Activated T-cell treated with anti-CD3 and anti-CD28 coated beads for 4 hours (primary cell): ENCODE measurements at regions not wholly inside any gene's neighbourhood (a gene's known extent, or its start where the extent isn't known, plus 50 kb on each side); places are given as distances from the start of the nearest gene placed in this dataset.
"Not testable (repeated sequence)": the region's sequence is repeated elsewhere in the genome, so short reads cannot be mapped to it uniquely, and the experiment has no call there.

ENCODE experiments used
- DNase-seq: peaks from one replicate; pipeline ENCODE4 v3.0.0-alpha.2; 2020

DNA sequence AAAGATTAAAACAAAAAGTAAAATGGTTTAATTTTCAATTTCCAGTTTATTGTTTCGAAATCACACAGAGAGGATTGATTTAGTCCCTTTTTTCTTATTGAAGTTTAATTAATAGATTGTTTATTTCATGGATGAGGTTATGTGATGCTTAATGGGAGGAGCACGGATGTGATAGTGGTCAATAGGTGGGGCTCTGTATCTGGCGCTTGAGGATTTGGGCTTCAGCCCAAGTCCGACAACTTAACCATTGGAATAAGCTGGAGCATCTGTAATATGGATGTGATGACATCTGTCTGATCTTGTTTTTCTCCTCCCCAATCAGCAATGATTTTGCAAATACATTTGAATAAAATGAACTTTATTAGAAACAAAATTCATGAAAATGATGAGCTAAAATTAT, 169.2 kb downstream of the LYPLAL1 start:
- DNase-seq, result no peak

DNA sequence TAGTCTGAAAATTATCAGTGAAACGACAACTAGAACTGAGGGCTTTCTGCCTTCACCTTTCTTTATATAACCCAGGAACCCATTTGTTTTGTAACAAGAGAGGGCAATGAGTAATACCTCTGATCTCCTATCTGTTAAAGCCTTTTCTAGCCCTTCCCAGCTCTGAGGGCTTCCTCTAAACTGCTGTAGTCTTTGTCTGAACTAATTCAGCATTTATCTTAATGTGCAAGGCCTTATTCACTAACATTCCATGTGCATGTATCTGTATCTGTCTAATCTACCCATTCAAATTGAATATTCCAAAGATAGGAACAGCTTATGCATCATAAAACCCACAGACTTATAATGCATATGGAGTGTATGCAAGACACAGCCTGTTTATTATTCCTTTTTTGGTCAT, 167.1 kb downstream of the LYPLAL1 start:
- DNase-seq, result no peak

DNA sequence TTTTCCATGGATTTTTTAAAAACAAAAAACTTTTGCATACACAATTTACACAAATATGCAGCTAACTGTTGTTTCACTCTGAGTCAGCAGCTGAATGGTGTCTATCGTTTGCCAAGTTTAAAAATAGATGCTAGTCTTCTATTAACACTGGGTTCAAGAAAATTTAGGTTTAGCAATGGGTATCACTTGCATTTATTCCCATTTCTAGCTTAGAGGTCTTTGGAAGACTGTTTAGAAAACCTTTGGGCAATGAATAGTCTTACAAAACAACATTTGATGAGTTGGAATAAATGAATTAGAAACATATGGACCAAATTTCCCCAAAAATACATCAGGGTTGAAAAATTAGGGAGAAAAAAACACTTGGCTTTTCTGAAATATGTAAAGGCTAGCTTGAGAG, 165.8 kb downstream of the LYPLAL1 start:
- no peak for DNase-seq

DNA sequence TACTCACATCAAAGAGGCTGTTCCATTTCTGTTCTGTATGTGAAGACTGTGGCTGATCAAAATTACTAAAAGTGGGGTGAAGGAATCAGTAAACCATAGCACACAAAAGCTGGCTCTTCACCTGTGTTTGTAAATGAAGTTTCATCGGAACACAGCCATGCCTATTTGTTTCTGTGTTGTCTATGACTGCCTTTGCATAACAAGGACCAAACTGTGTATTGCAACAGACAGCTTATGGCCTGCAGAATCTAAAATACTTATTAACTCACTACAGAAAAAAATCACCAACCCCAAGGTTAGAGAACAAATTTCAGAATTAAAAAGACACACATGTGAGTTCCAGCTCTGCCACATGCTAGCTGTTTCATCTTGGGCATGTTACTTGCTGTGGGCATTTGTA, 163.9 kb downstream of the LYPLAL1 start:
- DNase-seq, result no peak

DNA sequence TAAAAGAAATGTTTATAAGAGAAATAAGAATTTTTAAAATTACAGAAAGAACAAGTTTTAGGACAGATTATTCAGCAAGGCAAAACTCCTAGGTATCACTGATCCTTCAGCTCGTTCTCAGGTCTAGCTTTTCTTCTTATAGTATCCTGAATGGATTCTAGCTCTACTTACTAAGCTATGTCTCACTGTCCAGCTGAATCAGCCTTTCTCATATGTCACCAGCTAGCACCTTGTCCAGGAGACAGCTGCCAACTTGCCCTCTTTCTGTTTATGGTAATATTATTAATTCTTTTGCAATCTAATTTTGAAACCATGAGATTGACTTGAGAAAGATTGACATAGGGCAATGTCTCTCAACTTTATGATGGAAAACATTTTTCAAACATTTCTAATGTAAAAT, 159.9 kb downstream of the LYPLAL1 start:
- no peak for DNase-seq

DNA sequence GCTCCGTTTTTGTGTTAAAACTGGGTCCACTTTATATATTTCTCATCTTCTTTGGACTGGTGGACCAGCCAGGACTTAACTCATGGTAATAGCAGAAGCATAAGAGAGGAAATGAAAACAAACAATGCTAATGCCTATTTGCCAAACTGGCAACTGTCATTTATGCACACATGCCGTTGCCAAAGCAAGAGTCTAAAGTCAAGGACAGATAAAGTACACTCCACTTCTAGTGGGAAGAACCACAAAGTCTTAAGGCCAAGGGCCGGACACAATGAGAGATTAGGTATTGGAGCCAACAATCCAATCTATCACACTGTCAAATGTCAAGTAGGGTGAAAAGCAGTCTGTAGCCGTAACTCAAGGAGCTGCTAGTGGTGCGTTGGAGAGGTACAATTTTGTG, 157.7 kb downstream of the LYPLAL1 start:
- no peak for DNase-seq

DNA sequence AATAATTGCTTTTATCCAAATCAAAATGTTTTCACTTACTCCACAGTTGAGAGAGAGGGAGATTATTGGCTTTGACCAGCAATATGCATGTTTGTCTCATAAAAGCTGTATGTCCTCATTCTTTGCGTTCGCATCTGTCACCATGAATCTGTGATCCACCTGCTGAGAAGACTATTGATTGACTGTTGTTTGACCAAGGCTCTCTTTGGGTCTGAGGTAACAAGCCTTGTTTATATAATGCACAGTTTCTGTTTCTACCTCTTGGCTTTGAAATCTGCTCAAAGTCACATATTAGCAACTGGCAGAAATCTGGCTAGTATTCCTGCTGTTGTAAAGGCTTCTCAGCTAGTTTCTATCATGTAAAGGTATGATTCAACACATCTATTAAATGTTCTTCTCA, 157.0 kb downstream of the LYPLAL1 start:
- no peak for DNase-seq

DNA sequence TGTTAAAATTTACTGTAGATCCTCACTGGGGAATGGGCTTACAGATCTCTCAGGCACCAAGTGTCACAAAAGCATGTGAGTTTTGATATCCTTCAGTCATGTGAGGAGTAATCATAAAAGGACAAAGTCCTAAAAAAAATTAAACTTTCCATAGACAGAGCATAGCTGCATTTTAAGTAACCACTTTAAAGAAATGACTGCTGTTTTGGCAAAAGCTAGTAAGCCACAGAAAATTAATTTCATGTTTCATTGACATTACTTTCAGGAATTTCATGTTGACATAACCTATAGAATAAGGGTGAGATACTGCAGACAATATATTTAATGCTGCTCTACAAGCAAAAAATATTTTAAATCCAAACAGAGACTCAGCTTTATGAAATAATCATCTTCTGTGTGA, 156.3 kb downstream of the LYPLAL1 start:
- DNase-seq, result no peak

DNA sequence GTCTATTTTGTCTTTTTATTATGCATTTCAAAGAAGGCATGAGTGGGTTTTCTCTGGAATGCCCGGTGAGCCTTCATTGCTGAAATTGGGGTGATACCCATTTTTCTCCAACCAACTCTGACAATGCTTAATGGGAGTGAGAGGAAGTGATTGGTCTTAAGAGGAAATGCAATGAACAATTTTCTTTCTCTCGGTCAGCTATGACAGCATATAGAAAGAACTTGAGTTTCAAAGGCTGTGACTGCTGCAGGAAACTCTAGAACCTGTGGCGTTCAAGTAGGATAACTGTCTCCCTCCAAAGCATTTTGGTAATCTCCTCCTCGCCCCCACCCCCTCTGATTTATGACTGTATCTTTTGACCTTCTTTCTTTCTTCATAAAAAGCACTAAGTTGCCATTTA, 155.9 kb downstream of the LYPLAL1 start:
- DNase-seq, result no peak

DNA sequence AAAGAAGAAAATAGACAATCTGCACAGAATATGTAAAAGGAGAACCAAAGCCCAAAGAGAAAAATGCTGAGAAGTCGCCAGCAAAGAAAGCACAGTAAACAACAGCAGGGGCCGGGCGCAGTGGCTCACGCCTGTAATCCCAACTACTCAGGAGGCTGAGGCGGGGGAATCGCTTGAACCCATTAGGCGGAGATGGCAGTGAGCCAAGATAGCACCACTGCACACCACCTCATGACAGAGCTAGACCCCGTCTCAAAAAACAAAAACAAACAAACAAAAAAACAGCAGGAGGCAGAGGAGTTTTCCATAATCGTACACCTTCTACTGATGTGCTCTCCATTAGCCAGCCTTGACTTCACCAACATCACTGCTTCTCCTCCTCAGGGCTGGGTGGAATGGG, 153.2 kb downstream of the LYPLAL1 start:
- DNase-seq, result no peak

DNA sequence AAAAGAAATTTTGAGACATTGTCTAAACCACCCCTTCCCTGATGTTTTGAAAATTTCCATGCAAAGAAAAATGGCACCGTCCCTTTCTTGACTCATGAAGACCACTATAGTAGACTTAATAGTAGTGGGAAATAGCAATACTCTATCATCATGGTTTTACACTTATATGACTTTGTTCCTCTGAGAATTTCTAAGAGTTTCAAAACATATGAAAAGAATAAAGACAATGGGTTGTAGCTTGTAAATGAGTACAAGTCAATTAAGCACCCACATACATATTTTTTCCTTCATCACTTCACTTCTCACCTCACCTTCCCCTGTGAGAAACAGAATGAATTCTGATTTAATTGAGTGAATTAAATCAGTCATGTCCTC, 151.7 kb downstream of the LYPLAL1 start:
- DNase-seq, result no peak

DNA sequence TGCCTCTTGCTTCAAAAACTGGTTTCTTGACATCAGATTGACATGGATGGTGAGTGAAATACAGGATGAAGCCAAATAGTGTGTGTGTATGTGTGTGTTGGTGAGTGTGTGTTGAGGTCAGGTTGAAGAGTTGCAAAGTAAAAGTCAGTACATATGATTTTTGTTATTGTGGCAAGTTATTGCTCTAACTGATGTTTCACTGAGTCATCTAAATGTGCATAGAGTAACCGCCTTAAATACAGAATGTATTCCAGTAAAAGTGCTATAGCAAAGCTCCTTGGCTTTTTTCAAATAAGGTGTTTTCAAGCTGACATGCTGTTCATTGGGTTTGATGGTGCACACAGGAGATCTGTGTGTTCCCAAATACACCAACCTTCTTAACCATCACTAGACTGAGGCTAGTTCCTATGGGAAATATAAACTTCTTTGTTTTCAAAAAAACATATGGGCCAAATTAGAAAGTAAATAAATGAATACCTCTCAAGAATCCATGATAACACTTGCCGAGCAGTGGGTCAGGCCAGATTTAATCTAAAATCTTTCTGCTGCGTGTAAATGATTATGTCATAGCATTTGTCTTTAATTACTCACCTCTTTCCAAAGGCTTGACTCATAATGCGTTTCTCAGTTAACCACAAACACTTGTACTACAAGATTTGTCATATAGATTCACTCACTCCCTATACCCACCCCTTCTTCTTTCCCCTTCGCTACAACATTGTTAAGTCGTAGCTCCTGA, 151.1 kb downstream of the LYPLAL1 start:
- no peak for DNase-seq

DNA sequence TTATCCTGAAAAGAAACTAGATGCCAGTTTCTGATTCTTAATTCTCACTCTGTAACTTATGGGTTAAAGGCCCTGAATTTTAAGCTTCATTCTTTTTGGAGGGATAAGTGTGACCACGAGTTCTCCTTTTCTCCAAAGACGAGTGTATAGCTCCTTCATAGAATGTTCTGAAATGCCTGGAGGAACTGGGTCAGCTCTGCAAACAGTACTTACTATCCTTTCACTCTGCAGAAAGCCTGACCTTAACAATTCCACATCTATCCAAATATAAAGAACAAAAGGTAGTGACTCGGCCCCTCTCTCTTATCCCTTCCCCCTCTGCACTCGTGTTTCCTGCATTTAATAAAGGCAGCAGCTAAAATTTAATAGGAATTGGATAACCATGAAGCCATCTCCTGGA, 150.5 kb downstream of the LYPLAL1 start:
- no peak for DNase-seq

DNA sequence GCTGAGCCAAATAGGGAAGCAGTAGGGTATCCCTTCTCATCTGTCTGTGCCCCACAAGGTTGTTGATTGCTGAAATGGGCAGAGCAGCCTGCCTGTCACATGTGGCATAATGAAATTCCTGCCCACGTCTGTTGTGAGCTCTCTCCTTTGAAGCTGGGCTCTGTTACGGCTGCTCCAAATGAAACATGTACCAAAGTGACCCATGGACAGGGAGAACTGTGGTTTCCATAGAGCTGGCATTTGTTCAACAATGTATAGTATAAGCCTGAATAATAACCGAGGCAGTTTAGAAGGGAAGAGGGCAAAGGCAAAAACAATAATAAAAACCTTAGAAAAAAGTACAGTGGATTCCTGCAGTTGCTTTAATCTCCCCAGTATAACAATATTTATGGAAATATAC, 149.7 kb downstream of the LYPLAL1 start:
- no peak for DNase-seq

DNA sequence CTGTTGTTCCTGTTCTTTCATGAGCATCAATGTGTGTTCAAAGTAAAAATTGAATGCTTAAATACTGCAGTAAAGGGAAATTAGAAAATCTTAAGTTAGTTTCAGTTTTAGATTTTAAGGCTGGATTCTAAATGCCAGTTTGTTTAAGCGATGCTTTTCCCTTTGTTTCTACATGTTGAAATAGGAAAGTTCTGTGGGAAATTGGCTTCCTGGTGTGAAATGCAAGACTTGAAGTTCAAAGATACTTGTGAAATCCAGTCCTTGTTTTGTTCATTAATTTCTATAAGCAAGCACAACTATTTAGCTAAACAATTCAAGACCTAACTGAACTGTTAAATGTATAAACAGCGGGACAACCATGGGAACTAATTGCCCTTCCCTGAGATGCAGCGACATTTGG, 149.1 kb downstream of the LYPLAL1 start:
- DNase-seq, result no peak

DNA sequence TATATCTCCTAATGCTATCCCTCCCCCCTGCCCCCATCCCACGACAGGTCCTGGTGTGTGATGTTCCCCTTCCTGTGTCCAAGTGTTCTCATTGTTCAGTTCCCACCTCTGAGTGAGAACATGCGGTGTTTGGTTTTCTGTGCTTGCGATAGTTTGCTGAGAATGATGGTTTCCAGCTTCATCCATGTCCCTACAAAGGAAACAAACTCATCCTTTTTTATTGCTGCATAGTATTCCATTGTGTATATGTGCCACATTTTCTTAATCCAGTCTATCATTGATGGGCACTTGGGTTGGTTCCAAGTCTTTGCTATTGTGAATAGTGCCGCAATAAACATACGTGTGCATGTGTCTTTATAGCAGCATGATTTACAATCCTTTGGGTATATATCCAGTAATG, 146.9 kb downstream of the LYPLAL1 start:
- DNase-seq, result not testable (repeated sequence)

DNA sequence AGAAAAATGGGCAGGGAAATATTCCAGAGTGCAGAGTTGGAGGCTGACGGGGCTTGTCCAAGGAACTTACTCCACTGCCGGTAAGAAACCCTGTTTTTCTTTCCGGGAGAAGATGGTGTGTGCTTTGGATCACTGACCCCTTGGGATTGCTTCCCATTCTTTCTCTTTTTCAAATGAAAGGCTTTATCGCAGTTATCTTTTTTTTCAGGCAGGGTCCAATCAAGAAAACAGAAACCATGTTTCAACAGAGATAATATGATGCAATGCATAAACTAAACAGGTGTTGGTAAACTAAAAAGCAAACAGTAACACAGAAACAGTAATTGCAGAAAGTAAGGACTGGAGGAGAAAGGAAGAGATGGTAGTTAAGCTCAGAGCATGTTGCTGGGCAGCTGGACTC, 145.1 kb downstream of the LYPLAL1 start:
- no peak for DNase-seq

DNA sequence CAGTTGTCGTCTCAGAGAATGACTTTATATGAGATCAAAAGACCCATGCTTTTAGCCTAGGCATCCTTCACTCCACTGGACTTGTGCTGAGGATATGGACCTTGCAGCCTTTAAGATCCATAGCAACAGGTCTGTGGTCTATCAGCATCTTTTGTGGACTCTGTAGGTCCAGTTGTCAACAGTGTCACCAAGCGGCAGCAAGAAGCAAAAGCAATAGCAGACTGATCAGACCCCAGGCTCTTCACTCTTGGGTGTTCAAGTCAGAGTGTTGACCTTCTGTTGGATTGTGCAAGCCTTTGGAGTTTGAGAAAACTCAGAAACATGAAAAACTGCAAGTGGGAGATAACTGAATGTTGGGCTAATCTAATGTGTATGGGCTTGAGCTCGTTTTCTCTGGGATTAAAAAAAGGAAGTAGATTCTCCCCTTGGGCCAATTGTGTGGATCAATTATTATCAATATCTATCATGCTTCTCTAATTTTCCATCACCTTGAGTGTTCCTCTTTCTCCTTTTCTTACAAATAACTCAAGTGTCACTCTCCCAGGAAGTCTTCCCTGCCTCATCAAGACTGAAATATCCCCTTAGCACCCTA, 144.2 kb downstream of the LYPLAL1 start:
- DNase-seq, result no peak

DNA sequence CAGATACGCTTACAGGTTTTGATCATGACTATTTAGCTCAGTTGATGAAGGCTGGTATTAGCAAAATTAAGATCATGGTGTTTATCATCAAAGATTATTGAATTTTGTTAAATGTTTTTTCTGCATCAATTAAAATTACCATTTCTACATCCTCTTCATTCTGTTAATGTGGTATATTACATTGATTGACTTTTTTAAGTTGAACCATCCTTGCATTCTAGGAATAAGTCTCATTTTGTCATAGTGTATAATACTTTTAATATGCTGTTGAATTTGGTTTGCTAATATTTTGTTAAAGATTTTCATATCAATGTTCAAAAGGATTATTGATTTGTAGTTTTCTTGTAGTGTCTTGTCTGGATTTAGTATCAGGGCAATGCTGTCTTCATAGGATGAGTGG, 142.4 kb downstream of the LYPLAL1 start:
- DNase-seq, result no peak

DNA sequence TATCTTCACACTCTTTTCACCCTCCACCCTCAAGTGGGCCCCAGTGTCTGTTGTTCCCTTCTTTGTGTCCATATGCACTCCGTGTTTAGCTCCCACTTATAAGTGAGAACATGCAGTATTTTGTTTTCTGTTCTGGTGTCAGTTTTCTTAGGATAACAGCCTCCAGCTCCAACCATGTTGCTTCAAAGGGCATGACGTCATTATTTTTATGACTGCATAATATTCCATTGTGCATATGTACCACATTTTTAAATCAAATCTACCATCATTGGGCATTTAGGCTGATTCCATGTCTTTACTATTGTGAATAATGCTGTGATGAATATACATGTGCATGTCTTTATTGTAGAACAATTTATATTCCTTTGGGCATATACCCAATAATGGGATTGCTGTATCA, 140.3 kb downstream of the LYPLAL1 start:
- DNase-seq, result no peak

DNA sequence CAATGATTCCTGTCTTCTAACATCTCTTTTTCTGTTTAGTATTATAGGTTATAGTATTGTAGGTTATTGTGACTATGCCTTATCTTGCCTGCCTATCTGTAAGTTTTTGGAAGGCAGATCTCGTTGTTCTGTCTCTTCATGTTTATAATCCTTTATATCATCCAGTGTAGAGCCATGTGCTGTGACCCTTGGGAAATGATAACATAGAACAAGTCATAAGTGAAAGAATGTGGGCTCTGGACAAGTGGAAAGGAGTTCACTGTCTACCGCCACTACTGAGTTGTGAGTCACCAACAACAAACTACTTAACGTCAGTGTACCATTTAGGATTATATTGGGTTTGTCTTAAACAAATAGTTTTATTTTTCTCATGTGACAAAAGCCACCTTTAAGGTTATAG, 139.3 kb downstream of the LYPLAL1 start:
- DNase-seq, result no peak

DNA sequence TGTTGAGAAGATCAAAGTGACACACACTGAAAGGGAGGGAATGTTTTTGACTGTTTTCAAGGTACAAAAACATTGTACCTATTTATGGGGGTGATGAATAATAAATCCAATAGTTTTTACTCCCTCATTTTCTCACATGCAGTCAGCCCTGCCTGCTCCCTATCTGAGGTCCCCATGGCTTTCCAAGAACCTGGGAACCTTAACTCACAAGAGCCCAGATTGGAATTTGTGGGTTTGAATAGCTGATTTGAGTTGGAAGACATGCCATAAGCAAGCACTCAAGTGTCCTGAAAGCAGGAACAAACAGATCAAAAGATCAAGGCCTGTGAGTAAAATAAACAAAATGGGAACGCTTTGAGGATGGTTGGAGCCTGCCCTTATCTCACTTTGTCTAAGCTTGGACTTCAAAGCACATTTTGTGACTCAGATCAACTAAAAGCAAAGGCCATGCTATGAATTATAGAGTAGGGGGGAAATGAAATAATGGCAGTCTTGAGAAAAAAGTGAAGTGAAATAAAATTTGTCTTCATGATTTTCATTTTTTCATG, 136.6 kb downstream of the LYPLAL1 start:
- no peak for DNase-seq

DNA sequence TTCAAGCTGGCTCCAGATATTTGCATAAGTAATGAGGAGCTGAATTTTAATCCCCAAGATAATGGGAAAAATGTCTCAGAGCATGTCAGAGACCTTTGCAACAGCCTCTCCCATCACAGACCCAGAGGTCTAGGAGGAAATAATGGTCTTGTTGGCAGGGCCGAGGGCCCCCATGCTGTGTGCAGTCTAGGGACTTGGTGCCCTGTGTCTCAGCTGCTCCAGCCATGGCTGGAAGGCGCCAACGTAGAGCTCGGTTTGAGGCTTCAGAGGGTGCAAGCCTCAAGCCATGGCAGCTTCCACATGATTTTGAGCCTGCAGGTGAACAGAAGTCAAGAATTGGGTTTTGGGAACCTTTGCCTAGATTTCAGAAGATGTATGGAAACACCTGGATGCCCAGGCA, 134.7 kb downstream of the LYPLAL1 start:
- DNase-seq, result no peak

DNA sequence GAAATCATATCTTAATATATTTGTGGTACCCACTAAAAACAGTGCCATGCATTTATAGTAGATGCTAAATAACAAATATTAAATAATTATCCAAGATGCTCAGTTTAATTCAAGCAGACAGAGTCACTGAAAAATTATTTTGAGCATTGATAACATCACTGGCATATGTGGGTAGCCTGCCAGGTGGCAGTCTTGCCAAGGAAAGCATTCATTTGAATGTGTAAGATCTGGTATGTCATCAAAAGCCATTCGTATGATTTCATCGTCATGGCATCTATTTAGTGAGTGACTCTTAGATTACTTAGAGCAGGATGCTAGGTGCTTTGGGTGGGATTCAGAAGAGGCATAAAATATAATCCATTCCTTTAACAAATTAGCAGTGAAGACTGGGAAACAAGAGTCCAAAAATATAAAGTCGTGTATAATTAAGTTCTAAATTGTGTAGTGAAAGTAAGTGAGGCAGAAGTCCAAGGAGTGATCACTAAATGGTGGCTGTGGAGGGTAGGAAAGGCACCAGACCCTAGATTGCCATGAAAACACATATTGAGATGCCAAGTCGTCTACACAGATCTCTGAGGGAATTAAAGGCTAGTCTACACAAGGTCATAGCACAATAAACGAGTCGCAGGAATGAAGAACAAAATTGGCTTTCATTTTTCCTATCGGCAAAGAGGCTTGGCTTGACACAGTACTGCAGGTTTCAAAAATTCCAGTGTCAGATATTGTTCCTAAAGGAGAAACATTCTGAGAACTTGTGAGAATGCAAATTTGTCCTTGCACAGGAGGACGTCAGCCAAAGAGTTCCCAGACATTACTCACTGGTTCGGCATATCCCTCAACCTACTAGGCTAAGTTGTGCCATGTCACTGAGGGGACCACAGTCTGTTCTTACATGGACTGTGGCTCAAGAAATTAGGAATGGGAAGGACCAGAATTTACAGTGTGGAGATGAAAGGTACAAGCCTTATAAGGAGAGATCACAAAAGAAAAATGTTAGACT, 130.8 kb downstream of the LYPLAL1 start:
- no peak for DNase-seq
